BJ (cell line): ENCODE measurements at regions not wholly inside any gene's neighbourhood (a gene's known extent, or its start where the extent isn't known, plus 50 kb on each side); places are given as distances from the start of the nearest gene placed in this dataset.

Experiments used
- CTCF ChIA-PET: fragments of 350-600 bp; formaldehyde crosslinking; extraction: SDS; loops from one replicate; lab custom pipeline; 2021; ENCODE audit warnings: antibody characterized with exemption, inconsistent platforms; lab: Yijun Ruan, JAX
- POLR2A ChIA-PET: fragments of 300-600 bp; sonication (Branson Sonifier 250); formaldehyde crosslinking; extraction: SDS; loops from one replicate; lab custom pipeline; 2021; ENCODE audit warnings: antibody characterized with exemption; lab: Charles Lee
- DNase-seq: peaks from one replicate; pipeline ENCODE4 v3.0.0-alpha.2; 2011; ENCODE audit warnings: low read depth
- H3K27me3 ChIP-seq: 2 replicates; pipeline ENCODE4 v1.6.0; 2011; ENCODE audit warnings: low read length; ENCODE audit not compliant: control insufficient read depth, insufficient read depth
- H3K36me3 ChIP-seq: 2 replicates; pipeline ENCODE4 v1.5.1; 2011; ENCODE audit warnings: low read length; ENCODE audit not compliant: control insufficient read depth, insufficient read depth
- H3K4me3 ChIP-seq: 2 replicates; pipeline ENCODE4 v1.5.1; 2011; ENCODE audit warnings: low read depth, mild to moderate bottlenecking, control low read depth, low read length
- TF ChIP-seq, protein P1 (sequence below): IDR thresholded peaks from 2 replicates; pipeline ENCODE4 v1.5.1; 2011; ENCODE audit warnings: low read depth, mild to moderate bottlenecking, control low read depth, inconsistent platforms, low read length, moderate library complexity; ENCODE audit not compliant: insufficient read depth

GRCh38 chr20:55678126-55678525, 327.2 kb downstream of the CBLN4 start:
- POLR2A ChIA-PET: no interaction called here
- Histone ChIP-seq H3K4me3 (no peak overlapping the region), H3K27me3 (no peaks in the 10 kb centered on the region), H3K36me3 (no peaks in the 10 kb centered on the region)
- no peak for DNase-seq
- TF ChIP-seq, protein P1, sequence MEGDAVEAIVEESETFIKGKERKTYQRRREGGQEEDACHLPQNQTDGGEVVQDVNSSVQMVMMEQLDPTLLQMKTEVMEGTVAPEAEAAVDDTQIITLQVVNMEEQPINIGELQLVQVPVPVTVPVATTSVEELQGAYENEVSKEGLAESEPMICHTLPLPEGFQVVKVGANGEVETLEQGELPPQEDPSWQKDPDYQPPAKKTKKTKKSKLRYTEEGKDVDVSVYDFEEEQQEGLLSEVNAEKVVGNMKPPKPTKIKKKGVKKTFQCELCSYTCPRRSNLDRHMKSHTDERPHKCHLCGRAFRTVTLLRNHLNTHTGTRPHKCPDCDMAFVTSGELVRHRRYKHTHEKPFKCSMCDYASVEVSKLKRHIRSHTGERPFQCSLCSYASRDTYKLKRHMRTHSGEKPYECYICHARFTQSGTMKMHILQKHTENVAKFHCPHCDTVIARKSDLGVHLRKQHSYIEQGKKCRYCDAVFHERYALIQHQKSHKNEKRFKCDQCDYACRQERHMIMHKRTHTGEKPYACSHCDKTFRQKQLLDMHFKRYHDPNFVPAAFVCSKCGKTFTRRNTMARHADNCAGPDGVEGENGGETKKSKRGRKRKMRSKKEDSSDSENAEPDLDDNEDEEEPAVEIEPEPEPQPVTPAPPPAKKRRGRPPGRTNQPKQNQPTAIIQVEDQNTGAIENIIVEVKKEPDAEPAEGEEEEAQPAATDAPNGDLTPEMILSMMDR: no peak
- CTCF ChIA-PET: no interaction called here

GRCh38 chr20:55677011-55677410, 328.3 kb downstream of the CBLN4 start:
- TF ChIP-seq, protein P1: no peak
- H3K27me3 ChIP-seq: no peaks in the 10 kb centered on the region
- no peak overlapping the region for H3K4me3 ChIP-seq
- CTCF ChIA-PET: no interaction called here
- POLR2A ChIA-PET: no interaction called here
- no peaks in the 10 kb centered on the region for H3K36me3 ChIP-seq
- DNase-seq: no peak

- TF ChIP-seq, protein P1: no peak
- H3K4me3 ChIP-seq: no peak overlapping the region
- H3K27me3 ChIP-seq: no peaks in the 10 kb centered on the region
- CTCF ChIA-PET: no interaction called here
- POLR2A ChIA-PET: no interaction called here
- no peaks in the 10 kb centered on the region for H3K36me3 ChIP-seq
- DNase-seq: no peak
Observed at GRCh38 chr20:55676097-55676496, 329.2 kb downstream of the CBLN4 start.

- CTCF ChIA-PET: interaction anchor here (0.6 kb wide), 1 partner anchor 13 kb away, joined by 3 read pairs; no protein-coding TSS in a partner anchor
- Histone ChIP-seq H3K4me3 (no peak overlapping the region), H3K36me3 (no peaks in the 10 kb centered on the region), H3K27me3 (no peaks in the 10 kb centered on the region)
- no peak for DNase-seq
- TF ChIP-seq, protein P1: no peak
- POLR2A ChIA-PET: no interaction called here
Observed at GRCh38 chr20:55668631-55669030, 336.7 kb downstream of the CBLN4 start.

DNA sequence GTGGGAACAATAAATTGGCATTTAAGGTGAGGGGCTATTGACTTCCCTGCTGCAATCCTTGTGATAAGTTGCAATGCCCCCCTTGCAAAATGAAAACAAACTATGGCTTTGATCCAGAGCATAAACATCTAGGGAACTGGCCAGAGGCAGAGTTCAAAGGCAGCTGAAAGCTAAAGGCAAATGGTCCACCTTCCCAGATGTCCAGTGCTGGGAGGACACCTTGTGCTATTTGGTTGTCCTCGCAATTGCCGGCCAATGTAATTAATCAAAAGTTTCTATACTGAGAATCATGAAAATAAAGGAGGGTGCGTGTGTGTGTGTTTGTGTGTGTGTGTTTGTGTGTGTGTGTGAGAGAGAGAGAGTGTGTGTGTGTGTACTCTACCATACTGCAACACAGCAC, 337.4 kb downstream of the CBLN4 start:
- ChIA-PET POLR2A (no interaction called here), CTCF (interaction anchor here (0.6 kb wide), 1 partner anchor 12 kb away, joined by 3 read pairs; no protein-coding TSS in a partner anchor)
- TF ChIP-seq, protein P1: no peak
- Histone ChIP-seq H3K4me3 (no peak overlapping the region), H3K36me3 (no peaks in the 10 kb centered on the region), H3K27me3 (no peaks in the 10 kb centered on the region)
- no peak for DNase-seq
